ENCODE measurements at regions not wholly inside any gene's neighbourhood (a gene's known extent, or its start where the extent isn't known, plus 50 kb on each side); places are given as distances from the start of the nearest gene placed in this dataset.

GRCh38 chr18:27752944-27753343, 424.0 kb downstream of the CDH2 start:
- no peak for DNase-seq (ENCODE audit: low spot score)

DNA sequence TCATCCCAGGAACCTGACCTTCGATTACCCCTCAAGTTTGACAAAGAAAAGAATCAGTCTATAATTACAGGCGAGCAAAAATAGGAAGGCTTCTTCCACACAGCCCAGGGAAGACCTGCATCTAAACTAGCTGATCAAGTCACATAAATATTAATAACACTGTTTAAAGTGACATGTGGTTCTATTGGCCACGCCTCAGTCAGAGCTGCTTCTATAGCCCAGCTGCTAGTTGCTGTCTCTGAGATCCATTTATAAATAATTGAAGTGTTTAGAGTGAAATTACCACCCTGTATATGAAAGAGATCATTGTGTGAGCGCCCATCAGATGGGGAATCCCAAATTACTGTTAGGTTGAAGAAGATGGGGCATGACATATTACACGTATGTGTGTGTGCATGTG, 426.0 kb downstream of the CDH2 start:
- no peak for DNase-seq (ENCODE audit: low spot score)

GRCh38 chr18:27750014-27750413, 426.9 kb downstream of the CDH2 start:
- no peak for DNase-seq (ENCODE audit: low spot score)

DNA sequence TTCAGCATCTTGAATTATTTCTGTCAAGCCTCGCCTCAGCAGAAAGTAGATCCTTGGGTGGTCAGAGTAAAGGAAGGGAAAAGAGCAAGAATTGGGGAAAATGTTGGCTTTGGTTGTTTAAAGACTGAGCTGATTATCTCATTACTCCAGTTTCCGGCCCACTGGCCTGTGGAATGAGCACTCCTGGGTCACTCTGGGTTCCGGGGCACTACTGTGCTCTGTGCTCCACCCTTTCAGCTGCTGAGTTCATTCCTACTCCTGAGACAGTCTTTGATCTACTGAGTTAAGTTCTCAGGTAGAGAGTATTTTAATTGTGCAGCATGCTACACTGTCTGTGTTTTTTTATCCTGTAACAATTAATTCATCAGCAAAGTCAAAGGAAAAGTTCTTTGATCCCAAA, 427.7 kb downstream of the CDH2 start:
- no peak for DNase-seq (ENCODE audit: low spot score)

- DNase-seq (ENCODE audit: low spot score) = no peak
Observed at GRCh38 chr18:27746241-27746640, 430.7 kb downstream of the CDH2 start.

DNA sequence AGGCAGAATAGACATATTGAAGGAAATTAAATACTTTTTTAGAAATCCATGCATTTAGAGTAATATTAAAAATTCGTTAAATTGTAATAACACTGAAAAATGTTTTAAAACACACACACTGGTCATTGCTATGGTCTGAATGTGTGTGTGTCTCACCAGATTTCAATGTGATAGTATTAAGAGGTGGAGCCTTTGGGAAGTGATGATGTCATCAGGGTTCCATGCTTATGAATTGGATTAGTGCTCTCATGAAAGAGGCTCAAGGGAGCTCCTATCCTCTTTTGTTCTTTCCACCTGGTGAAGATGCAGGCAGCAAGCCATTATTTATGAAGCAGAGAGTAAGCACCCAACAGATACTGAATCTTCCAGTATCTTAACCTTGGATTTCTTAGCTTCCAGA, 441.8 kb downstream of the CDH2 start:
- no peak for DNase-seq (ENCODE audit: low spot score)

- DNase-seq (ENCODE audit: low spot score) = no peak
Observed at GRCh38 chr18:27731211-27731610, 445.7 kb downstream of the CDH2 start.

DNA sequence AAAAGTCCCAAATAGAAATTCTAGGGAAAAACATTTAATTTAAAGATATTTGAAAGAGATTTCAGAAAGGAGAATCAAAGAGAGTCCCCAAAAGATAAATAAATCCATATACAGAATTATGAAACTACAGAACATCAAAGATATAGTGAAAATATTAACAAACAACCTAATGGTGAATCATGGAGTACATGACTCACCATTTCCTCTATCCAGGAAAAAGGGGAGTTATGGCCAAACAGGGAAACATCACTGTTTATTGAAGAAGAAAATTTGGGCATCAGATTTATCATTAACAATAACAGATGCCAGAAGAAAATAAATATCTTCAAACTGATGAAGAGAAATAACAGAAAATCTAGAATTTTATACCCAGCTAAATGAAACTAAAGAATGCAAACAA, 448.3 kb downstream of the CDH2 start:
- no peak for DNase-seq (ENCODE audit: low spot score)

DNA sequence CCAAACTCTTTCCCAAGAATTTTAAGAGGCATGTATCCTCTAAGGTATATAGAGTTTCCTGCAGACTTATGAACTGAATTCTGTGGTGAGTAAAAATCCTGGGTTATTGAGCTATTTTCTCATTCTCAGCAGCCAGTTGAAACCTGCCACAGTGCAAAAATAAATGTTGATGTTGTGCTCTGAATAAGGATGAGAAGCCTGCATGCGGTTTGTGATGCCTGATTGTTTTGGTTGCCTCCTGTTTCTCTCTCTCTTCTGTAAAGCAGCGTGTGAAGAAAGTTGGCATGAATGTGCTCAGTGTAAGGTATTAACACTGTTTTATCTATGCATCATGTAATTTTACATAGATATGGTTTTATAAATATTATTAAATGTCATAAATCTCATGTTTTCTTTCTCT, 452.6 kb downstream of the CDH2 start:
- no peak for DNase-seq (ENCODE audit: low spot score)

DNA sequence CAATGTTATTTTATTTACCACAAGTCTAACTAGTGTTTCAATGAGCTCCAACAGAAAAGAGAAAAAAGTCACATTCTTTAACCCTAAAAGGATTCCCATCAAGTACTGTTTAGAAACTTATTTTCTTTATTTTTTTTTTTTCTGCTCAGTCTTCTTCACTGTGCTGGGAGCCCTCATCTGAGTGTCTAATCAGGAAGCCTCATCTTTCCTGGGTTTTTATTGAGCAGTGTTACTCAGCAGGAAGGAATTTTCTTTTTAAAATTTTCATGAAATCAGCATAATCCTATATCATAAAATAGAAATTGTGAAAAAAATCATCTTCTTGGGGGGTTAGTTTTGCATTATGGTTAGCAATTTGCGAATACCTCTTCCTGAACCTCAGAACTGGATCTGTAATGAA, 453.8 kb downstream of the CDH2 start:
- DNase-seq (ENCODE audit: low spot score) = no peak

GRCh38 chr18:27719680-27720079, 457.2 kb downstream of the CDH2 start:
- no peak for DNase-seq (ENCODE audit: low spot score)

DNA sequence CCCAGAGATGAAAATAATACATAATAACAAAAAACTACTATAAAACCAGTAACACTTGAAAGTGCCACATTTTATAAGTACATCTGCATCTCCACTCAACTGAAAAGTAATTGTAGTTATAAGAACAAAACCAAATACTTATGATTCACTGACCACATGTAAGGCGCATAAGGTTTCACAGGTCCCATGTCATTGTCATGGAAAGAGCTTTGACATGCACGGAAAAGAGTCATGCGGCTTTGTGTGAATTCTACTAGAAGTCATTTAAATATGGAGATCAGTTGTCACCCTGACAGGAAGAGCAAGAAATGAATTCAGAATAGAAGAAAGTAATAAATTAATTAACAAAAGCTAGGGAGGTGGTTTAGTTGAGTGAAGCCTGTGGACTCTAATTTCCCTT, 459.1 kb downstream of the CDH2 start:
- DNase-seq (ENCODE audit: low spot score) = no peak

GRCh38 chr18:27717250-27717649, 459.7 kb downstream of the CDH2 start:
- DNase-seq (ENCODE audit: low spot score) = no peak

- no peak for DNase-seq (ENCODE audit: low spot score)
Observed at GRCh38 chr18:27715751-27716150, 461.2 kb downstream of the CDH2 start.

DNA sequence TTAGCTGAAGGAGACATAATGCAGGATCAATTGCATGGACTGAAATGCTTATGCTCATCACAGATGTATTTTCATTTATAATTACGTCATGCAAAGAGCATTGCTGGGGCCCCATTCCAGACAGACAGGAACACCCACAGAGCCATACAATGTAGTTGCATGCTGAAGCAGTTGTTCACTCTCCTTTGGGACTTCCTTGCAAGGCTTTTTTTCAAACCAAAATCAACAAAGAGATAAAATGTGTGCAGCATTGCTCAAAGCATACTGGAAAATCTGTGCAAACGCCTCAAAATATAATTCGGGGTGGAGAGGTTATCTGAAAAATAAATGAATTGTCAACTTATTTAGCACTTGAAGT, 463.2 kb downstream of the CDH2 start:
- DNase-seq (ENCODE audit: low spot score) = no peak

- DNase-seq (ENCODE audit: low spot score) = no peak
Observed at GRCh38 chr18:27713037-27713737, 463.7 kb downstream of the CDH2 start.

DNA sequence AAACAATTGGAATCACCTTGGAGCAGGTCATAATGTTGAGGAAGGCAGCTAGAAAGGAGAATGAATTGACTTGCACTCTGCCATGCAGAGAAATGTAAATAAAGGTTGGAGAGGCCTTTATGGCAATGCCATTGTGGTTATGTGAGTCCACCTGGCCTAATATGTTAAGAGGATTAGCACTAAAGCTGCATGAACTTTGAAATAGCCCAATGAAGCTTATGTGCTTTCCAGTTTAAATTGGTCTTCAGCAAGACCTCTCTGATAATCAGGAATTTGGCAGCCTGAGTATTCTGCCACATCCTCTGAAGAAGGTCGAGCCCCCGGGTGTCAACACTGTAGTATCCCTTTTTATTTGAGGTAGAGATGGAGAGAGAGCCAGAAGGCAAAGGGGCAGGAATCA, 464.9 kb downstream of the CDH2 start:
- DNase-seq (ENCODE audit: low spot score) = no peak

- no peak for DNase-seq (ENCODE audit: low spot score)
Observed at GRCh38 chr18:27711382-27711781, 465.5 kb downstream of the CDH2 start.

DNA sequence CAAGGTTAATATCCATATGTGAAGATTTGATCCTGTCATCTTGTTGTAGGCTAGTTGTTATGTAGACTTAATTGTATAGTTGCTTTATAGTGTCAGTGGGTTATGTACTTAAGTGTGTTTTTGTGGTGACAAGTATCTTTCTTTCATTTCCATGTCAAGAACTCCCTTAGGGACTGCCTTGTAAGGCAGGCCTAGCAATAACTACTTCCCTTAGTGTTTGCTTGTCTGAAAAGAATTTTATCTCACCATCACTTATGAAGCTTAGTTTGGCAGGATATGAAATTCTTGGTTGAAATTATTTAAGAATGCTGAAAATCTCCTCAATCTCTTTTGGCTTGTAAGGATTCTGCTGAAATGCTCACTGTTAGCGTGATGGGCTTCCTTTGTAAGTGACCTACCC, 467.6 kb downstream of the CDH2 start:
- DNase-seq (ENCODE audit: low spot score) = no peak

- no peak for DNase-seq (ENCODE audit: low spot score)
Observed at GRCh38 chr18:27707201-27707600, 469.7 kb downstream of the CDH2 start.

DNA sequence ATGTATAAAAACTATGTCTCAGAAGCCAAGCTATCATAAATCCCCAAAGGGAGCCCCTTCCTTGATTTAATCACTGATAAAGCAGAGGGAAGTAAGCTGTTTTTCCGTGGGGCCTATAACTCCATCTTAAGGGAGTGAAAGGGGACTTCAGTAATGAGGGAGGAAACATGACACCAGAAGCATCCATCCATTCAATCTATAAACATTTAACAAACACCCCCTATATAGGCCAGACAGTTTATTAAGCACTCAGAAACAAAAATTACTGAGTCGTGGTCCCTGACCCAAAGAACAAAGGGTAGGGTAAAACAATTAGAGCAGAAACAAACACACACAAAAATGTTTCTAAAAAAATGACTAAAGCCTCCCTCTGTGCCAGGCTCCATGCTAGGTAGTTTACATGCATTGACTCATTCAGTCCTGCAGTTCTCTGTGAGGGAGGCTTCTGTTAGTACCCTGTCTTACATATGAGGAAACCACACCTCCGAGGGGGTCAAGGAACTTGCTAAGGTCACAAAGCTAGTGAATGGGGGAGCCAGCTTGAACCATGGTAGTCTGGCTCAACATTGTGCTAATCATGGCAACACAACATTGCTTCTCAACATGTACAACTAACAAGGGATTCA, 472.1 kb downstream of the CDH2 start:
- DNase-seq (ENCODE audit: low spot score) = no peak

DNA sequence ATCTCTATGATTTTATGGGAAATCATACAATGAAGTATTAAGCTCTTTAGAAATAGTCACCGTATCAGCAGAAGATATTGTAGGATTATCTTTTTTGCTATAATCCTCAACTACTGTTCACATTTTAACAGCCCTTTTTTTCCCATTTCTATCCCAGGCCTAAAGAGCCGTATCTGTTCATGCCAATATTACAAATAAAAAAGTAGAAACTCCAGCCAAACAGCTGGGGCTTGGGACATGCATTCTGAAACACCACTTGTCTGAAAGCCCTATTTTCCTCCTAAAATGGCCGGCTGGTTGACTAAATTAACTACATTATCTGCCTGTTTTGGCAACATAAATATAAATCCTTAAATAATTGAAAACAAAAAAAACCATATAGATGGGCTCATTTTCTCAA, 477.8 kb downstream of the CDH2 start:
- no peak for DNase-seq (ENCODE audit: low spot score)

GRCh38 chr18:27696148-27696547, 480.8 kb downstream of the CDH2 start:
- DNase-seq (ENCODE audit: low spot score) = no peak

DNA sequence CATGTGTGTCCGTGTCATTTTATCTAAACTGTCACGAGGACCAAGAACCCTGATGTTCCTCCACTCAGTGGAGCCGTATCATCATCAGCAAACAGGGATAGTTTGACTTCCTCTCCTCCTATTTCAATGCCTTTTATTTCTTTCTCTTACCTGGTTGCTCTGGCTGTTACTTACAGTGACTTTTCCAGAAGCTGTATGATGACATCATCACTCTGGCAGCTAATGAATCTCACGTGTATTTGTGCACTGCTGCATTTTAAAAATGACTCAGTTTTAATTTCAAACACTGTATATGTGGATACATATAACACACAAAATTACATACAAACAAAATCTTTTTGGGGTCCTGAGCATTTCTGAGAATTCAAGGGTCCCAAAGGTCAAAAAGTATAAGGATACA, 481.4 kb downstream of the CDH2 start:
- no peak for DNase-seq (ENCODE audit: low spot score)

All from germinal center (tissue), 1 donor.